RKO (cell line): ENCODE measurements at regions not wholly inside any gene's neighbourhood (a gene's known extent, or its start where the extent isn't known, plus 50 kb on each side); places are given as distances from the start of the nearest gene placed in this dataset.

Experiments used
- DNase-seq: peaks from one replicate; pipeline ENCODE4 v3.0.0-alpha.2; 2016; ENCODE audit warnings: low spot score

- DNase-seq = no peak
Measured at GRCh38 chr18:22073411-22073810, 96.0 kb upstream of the GATA6 start.

DNA sequence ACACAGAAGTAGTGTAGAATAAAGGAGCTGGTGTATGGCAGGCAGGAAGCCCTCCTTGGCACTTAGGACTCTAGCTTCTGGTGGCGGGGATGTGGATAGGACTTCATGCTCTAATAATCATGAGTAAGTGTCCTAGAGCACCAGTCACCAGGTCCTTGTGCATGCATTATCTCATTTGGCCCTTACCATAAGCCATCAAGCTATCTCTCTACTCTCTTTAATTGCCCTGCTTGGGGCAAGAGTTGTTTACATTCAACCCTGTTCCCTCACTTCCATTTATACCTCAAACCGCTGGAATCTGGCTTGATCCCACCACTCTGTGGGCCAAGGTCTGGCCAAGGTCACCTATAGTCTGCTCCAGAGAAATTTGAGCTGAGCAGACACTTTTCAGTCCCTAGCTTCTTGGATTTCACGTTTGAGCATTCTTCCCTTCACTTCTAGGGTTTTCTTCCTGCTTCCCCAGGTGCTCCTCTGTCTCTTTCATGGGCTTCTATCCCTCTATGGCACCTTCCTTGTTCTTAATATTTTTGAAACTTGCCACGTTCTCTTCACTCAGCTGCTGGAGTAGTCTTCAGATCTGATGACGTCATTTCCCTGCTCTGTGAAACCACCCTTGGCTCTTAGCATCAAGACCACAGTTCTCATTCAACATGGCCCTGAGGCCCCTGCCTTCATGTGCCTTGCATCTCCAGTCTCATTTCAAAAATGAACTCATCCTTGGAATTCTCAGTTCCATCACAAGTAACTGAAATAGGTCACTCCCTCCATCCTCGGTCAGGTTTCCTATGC is 94.9 kb upstream of the GATA6 start:
- DNase-seq = no peak

DNA sequence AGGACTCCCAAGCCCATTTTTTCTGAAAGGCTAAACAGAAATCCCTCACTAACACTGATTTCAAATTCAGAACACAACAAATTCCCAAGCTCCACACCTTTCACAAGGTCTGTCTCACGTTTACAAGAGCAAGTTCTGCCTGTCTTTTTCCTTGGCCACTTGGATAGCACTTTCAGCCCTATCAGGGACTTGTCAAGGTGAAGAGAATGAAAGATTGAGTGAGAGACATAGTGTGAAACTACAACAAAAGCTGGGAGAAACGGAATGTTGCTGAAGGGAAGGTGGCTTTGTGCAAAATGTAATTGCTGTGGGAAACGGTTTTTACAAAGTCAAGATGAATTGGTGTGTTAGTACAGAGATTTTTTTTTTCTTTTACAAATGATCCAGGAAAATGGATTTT is 89.4 kb upstream of the GATA6 start:
- no peak for DNase-seq

DNA sequence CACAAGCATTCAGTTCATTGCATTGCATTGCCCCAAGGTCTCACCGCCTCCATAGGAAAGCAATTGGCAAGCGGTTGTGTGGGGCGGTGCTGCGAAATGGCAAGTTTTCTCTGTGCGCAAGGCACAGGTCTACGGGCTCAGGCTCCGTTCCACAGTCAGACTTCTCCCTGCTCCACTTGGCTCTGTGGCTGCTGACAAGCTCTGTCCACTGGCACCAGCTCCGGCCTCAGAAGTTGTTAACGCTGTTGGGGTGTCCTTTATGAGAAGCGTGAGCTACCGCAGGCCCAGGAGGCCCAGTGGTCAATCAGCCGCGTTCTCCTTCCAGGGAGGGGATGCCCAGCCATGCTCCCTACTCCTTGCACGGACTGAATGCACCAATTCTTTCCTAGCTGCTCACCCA is 87.0 kb upstream of the GATA6 start:
- DNase-seq = no peak

DNA sequence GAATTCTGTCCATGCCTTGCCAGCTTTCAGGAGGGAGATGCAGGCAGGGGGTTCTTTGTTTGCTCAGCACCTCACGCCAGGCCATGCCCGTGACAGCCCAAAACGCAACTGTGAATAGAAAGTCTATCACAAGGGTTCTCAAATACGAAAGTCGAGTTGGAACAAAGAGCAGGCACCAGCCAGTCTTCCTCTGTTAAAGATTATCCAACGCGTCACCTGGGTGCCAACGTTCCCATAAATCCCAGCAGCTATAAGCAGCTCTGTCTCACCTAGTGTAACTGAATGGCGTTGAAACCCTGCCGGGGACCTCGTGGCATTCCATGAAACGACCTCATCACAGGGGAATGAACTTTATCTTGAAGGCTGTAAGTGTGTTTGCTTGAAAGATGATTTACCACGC is 84.8 kb upstream of the GATA6 start:
- no peak for DNase-seq

DNA sequence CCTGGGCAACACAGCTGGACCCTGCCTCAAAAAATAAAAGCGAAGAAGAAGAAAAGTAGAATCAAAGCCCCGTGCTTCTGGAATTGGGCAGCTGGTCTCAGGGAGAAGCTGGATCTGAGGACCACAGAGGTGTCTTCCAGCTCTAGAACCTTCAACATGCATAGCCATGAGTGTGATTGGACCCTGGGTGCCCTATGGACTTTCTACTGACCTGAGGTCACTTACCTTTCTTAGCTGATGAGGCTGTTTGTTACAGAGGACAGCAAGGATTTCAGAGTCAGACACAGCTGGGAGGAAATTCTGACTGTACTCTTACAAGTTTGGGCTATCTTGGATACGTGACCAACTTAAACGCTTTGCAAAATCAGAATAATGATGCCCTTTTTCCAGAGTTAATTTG is 82.4 kb upstream of the GATA6 start:
- DNase-seq = no peak

DNA sequence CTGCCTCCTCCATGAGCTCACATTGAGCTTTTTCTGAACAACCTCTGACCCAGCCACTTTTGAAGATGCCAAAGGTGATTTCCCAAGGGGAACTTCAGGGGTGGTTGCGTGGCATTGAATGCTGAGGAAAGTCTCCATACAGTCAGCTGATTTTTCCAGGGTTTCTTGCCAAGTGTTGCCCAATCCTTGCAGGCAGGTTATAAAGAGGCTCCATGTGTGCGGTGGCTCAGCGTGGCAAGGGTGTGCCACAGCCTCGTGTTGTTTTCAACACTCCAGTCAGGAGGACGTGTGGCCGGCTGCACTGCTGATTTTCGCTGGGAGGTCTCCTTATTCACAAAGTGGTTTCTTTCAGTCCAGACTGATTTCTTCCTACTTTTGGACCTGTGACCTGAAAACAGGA is 81.4 kb upstream of the GATA6 start:
- DNase-seq = no peak

GRCh38 chr18:22088996-22089640 is 80.3 kb upstream of the GATA6 start:
- no peak for DNase-seq

DNA sequence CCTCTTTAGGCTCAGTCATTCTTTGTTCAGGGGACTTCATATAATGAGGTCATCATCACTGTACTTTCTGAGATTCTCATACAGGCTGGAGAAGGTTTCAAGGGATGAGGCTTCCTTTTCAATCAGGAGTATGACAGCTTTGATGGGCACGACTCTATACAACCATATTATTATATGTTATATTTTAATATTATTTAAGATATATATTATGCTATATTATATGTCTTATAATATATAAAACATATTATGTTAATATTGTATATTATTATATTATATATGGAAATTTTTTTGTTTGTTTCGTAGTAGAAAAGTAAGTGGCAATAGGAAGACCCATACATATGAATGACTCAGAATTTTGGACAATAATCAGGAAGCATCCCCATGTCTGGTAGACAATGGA is 78.0 kb upstream of the GATA6 start:
- DNase-seq = no peak

- no peak for DNase-seq
Measured at GRCh38 chr18:22093731-22094357, 75.5 kb upstream of the GATA6 start.

DNA sequence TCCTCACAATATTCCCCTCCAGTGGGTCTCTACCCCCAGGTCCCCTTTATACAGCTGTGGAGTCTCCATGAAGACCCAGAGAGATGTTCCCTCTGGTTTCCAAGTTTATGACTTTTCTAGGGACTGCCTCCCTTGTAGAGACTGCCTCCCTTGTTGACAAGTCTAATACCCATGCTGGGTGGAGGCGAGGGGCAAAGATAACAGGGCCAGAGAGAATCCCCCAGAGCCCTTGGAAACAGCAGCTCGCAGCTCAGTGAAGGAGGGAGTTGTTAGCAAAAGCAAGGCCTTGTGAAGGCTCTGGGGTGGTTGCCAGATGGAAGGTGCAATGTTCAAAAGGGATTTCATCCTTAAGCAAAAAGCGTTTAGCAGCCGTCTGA is 75.0 kb upstream of the GATA6 start:
- DNase-seq = no peak

- no peak for DNase-seq
Measured at GRCh38 chr18:22098563-22098989, 70.8 kb upstream of the GATA6 start.

- DNase-seq = no peak
Measured at GRCh38 chr18:22099925-22100324, 69.5 kb upstream of the GATA6 start.

- DNase-seq = no peak
Measured at GRCh38 chr18:22101731-22102130, 67.7 kb upstream of the GATA6 start.

GRCh38 chr18:22102953-22103646 is 66.3 kb upstream of the GATA6 start:
- DNase-seq = no peak

- no peak for DNase-seq
Measured at GRCh38 chr18:22103647-22104031, 65.8 kb upstream of the GATA6 start.

DNA sequence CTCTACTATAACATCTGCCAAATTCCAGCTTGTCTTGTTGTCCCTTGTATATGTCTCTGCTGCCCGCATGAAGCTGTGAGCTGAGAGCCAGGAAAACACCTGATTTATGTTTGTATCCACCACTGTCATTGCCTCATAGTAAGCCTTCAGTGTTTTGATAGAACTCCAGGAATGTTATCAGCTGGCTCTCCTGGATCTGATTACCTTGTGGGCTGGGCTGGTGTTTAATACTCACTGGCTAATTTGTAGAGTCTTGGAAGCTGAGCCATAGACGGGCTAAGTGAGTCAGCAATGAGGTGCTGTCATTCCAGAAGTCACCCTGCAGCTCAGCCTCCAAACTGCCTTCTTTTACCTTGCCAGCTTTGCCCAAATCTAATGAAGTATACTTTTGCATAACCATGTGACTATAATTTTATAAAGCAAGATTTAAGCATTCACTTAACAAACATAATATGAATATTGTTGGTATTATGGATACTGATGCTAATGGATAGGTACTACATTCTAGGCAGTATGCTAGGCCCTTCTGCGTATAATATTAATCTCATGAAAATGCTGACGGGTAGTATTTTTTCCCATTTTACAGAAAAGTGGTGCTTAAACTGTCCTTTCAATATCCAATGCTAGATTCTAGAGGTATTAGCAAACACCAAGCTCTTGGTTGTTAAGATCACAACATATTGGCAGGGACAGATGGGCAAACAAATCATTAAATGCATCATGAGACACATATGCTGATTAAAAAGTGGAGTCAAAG is 62.7 kb upstream of the GATA6 start:
- DNase-seq = peak; percentile 17

GRCh38 chr18:22108674-22109073 is 60.7 kb upstream of the GATA6 start:
- DNase-seq = no peak

DNA sequence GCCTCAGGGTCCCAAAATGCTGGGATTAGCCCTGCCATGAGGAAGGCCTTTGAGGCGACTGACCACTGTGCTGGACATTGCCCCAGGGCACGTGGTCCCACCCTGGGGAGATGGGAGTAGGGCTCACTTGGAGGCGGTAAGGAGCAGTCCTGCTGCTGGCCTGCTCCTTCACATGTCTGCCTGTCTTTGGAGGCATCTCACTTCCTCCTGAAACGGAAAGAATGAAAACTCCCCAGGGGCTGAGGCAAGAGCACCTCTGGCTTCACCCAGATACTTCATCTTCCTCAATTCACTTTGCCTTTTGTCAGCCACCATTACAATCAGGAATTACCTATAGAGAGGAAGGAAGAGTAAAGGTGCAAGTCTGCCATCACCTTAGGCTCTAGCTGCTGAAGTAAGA is 59.9 kb upstream of the GATA6 start:
- no peak for DNase-seq

- DNase-seq = no peak
Measured at GRCh38 chr18:22110461-22110924, 58.9 kb upstream of the GATA6 start.

DNA sequence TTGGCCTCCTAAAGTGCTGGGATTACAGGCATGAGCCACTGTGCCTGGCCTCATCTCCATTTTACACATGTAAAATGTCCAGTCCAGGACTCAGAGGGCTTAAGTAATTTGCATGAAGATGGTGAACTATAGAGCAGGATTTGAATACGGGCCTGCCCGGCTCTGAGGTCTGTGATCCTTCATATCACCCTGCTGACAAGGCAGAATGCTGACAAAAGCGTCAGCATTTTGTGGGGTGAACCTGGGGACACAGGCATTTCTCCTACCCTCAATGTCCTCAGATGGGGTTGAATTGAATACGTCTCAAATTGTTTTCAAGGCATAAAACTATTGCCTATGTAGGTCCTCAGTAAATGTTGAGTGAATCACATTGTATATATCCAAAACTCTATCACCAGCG is 57.2 kb upstream of the GATA6 start:
- no peak for DNase-seq
